ENCODE measurements at regions not wholly inside any gene's neighbourhood (a gene's known extent, or its start where the extent isn't known, plus 50 kb on each side); places are given as distances from the start of the nearest gene placed in this dataset.
A peak's percentile ranks its signal among the peaks of the same experiment; 100 is the strongest.

DNA sequence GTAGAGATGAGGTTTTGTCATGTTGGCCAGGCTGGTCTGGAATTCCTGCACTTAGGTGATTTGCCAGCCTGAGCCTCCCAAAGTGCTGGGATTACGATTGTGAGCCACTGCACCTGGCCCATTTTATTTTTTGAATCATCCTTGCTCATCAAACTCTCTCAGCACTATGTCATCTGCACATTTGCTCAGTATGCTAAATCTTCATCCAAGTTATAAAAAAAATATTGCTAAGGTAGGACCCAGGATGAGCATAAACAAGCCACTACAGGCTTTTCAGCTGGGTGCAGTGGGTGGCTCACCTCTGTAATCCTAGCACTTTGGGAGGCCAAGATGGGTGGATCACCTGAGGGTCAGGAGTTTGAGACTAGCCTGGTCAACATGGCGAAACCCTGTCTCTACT, 510.1 kb upstream of the LARGE1 start:
- DNase-seq (ENCODE audit: low read depth) = no peak

DNA sequence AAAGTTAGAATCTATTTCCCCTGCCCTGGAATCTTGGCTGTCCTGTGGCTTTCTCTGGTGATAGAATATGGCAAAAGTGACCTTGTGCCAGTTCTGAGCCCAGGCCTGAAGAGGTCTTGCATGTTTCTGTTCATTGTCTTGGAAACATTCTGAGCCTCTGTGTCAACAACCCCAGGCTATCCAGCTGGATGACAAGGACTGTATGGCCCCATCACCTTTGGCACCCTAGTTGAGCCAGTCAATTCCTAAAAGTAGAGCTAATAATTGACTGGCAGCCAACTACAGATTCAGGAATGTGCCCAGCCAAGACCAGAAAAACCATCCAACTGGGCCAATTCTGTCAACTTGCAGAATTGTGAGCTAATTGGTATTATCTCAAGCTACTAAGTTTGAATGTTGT, 514.1 kb upstream of the LARGE1 start:
- DNase-seq (ENCODE audit: low read depth) = no peak

DNA sequence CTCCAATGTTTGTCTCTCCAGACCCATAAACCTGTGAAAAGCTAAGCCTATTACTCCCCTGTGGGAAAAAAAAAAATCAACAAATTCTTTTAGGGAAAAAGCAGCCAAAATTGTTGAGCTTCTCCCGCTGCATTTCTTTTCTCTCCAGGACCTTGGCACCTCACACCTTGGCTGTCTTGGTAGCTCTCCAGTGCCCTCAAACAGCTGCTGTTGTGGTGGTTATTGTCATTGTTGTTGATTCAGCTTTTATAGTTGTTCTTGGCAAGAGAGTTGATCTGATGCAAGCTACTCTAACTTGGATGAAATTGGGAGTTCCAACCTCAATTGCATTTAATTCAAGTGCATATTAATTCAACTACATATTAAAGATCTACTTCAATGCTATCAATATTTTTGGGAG, 516.9 kb upstream of the LARGE1 start:
- no peak for DNase-seq (ENCODE audit: low read depth)

DNA sequence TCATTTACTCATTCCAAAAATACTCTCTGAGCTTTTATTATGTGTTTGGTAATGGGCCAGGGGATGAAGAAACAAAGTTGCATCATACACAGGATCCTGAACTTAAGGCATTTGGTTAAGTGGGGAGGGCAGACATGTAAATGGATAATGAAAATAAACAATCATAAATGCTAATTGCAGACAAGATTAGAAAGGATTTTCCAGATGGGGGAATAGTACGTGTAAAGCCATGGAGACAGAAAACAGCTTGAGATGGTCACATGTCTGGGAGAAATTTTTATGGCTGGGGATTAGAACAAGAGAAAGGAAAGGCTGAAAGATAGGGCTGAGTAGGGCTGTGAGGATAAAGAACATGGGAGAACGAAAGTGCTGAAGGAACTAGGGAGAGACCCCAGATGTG, 534.3 kb upstream of the LARGE1 start:
- DNase-seq (ENCODE audit: low read depth) = no peak

DNA sequence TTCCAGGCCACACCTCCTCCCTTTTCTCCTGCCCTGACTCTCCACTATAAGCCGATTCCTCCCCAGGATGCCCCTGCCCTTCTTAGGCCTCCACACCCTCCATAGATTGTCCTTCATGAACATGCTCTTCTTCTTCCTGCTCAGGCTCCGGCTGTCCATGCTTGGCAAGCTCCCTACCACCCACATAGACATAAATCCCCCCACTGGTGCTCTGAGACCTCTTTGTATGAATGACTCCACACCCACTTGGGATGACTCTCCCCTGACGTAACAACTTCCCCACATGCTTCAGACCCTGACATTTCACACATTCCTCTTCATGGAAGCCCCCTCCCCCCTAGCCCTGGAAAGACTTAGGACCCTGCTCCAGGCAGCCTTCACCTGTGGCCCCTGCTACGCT, 542.5 kb upstream of the LARGE1 start:
- no peak for DNase-seq (ENCODE audit: low read depth)

DNA sequence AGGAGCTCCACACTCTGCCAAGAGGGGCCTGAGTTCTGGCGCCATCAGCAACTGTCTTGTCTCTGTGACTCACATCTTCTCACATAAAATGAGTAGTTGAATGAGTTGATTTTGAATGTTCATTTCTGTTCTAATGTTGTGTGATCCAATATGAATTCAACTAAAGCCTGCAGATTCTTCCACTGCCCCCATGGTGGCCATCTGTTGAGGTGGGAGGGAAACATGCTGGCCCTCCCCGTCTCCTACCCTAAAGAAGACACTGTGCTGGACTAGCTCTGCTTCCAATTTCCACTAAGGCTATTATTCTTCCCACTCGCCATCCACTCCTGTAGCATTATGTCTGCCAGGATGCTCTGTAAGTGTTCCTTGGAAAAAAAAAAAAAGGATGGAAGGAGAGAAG, 555.6 kb upstream of the LARGE1 start:
- DNase-seq (ENCODE audit: low read depth) = no peak

DNA sequence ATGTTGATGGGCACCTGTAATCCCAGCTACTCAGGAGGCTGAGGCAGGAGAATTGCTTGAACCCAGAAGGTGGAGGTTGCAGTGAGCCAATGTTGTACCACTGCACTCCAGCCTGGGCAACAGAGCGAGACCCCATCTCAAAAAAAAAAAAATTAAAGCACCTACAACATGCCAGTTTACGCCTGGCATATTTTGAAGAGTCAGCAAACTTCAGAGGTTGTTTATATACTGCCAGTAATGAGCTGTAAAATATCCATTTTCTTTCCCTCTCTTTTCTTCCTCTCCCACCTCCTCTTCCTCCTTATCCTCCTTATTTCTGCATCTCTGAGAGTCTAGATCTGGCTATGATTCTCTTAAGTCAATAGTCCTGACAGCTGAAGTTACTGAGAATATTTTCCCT, 556.5 kb upstream of the LARGE1 start:
- DNase-seq (ENCODE audit: low read depth) = no peak

DNA sequence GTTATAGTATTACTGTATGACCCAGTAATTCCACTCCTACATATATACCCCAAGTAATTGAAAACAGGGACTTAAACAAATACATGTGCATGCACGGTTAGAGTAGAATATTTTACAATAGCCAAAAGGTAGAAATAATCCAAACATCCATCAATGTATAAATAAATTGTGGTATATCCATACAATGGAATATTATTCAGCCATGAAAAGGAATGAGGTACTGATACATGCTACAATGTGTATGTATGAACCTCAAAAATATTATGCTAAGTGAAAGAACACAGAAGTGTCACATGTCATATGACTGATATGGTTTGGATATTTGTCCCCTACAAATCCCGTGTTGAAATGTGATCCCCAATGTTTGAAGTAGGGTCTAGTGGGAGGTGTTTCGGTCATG, 560.8 kb upstream of the LARGE1 start:
- DNase-seq (ENCODE audit: low read depth) = no peak

DNA sequence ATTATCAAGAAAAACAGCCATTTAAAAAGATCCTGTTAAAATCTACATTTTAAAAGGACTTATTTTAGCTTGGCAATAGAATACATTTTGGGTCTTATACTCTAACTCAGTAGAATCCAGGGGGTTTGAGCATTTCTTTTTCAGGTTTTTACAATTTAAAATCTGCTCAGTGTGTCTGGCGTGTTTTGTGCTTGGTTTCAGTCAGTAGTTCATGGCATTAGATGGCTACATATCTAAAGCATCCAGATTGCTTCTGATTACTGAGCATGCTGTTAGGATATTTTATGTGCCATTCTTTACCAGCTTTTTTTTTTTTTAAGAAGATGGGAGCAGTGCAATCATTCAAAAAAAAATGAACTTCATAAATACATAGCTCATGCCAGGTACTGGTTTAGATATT, 566.1 kb upstream of the LARGE1 start:
- no peak for DNase-seq (ENCODE audit: low read depth)

DNA sequence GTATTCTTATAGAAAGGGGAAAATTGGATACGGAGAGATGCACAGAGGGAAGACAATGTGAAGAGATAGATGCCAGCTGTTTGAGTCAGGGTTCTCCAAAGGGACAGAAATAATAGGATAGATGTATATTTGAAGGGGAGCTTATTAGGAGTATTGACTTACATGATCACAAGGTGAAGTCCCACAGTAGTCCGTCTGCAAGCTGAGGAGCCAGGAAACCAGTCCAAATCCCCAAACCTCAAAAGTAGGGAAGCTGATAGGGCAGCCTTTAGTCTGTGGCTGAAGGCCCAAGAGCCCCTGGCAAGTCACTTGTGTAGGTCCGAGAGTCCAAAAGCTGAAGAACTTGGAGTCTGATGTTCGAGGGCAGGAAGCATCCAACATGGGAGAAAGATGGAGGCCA, 569.6 kb upstream of the LARGE1 start:
- no peak for DNase-seq (ENCODE audit: low read depth)

DNA sequence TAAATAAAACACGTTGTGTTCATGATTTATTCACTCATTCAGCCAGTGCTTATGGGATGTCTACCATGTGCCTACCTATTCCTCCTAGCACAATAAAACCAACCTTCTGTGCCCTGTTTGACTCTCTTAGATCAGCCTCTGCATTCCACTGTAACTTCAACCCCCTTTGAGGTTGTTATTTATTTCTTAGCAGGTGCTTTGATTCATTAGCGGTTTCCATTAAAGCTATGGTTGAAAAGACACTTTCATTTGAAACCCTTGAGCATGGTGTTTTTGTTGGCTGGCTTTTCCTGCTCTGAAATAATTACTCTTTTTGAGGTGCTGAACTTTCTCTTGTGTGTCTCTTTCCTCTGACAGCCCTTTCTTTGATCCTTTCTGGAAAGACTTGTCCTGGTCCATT, 570.6 kb upstream of the LARGE1 start:
- no peak for DNase-seq (ENCODE audit: low read depth)

DNA sequence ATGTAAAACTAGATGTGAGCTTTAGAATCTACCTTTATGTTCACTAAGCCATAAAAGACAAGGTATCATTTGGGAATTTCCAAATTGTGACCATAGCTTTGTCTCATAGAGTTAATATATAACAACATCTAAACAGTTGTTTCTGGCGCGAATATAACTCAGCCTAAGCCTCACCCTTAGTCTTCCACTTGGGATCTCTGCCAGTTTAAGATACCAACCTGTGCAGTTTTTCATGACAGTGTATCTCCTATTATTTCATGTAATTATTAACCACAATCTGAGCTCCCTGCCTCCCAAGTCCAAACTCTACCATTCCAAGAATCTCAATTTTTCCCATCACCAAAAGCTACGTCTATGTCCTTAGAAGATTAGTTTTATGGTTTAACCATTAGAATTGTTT, 572.5 kb upstream of the ISX start:
- DNase-seq (ENCODE audit: low read depth) = no peak

DNA sequence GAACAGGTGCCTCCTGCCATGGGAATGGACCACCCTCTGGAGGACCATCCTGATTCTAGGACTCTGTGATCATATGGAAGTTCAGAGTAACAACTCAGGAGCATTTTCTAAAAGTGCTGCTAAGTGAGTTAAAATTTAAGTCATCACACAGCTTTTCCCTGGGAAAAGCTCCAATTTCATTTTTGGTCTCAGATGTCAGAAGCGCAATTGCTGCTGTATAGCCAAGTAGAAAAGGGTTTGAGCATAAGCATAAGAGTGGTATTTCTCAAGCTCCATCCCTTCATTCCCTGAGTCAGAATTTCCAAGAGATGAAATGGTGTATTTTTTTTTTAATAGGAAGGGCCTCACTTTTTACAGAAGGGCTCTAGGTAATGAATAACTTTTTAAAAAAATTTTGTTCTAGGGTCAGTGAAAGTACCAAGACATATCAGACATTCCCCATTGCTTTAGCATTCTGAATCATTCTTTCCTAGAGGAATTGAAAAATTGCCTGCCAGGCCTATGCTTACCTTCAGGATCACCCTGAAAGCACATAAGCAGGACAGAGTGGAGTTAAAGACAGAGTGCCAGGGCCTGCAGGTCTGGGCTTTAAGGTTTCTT, 564.5 kb upstream of the ISX start:
- DNase-seq (ENCODE audit: low read depth) = no peak

DNA sequence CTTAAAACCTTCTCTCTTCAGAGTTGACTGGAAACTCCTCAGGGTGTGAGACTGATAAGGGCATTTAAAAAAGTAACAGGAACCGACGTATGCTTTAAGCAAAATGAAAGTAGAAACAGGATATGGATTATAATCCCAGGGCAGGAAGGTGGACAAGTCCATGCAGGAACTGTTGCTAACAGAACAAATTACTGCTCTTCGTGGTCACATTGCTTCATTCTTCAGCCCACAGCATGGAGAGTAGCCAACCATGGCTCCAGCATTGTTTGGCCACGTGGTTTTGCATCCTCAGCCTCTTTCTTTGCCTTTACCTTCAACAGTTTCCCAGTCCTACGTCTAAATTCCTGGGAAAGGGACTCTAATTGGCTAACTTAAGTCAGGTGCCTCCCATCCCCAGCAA, 563.1 kb upstream of the ISX start:
- no peak for DNase-seq (ENCODE audit: low read depth)

DNA sequence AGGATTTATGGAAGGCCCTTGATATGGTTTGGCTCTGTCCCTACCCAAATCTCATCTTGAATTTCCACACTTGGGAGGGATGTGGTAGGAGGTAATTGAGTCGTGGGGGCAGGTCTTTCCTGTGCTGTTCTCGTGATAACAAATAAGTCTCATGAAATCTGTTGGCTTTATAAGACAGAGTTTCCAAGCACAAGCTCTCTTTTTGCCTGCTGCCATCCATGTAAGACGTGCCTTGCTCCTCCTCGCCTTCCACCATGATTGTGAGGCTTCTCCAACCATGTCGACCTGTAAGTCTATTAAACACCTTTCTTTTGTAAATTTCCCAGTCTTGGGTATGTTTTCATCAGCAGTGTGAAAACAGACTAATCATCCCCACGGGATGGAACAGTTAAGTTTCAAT, 557.2 kb upstream of the ISX start:
- no peak for DNase-seq (ENCODE audit: low read depth)

DNA sequence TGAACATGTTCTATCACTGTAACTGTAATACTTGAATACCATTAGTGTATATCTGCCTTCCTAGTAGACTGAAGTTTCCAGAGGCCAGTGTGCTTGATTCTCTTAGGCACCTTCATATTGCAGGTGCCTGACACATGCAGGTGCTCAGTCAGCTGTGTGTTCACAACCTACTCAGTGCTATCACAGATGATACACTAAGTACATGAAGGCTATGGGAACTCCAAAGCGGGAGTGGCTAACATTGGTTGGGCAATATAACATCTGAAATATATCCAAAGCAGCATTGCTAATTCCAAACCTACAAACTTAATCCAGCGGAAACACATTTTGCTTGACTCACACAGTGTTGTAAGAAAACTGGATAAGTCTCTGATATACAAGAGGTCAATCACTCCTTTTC, 539.3 kb upstream of the ISX start:
- no peak for DNase-seq (ENCODE audit: low read depth)

DNA sequence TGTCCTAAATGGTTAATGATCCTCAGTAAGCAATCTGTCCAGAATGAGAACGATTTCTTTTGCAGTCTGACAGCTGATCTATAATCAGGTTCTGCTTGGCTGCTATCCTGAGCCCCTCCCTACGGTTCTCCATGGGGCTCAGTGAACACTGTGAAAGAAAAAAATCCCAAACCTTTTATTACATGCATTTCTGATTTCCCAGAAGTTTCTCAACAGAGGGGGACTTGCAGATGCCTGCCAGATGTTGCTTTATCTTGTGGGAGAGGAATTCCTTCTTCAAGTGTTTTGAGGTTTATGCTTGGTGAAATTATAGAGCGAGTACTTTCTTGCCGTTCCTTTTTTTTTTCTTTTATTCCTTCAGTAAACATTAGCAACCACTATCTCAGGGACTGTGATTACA, 531.9 kb upstream of the ISX start:
- DNase-seq (ENCODE audit: low read depth) = no peak

DNA sequence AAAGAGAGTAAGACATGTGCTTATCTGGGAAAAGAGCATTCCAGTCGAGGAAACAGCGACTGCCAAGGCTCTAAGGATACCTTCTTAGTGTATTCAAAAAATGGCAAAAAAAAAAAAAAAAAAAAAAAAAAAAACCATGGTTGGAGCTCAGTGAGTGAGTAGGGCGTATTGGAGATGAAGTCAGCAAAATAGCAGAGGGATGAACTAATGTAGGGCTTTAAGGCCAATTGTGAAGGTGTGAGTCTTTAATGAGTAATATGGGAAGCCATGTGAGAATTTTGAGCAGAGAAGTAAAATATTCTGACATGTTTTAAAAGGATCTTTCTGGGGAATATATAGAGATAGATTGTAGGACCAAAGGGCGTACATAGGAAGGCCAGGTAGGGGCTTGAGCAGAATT, 498.6 kb upstream of the ISX start:
- no peak for DNase-seq (ENCODE audit: low read depth)

DNA sequence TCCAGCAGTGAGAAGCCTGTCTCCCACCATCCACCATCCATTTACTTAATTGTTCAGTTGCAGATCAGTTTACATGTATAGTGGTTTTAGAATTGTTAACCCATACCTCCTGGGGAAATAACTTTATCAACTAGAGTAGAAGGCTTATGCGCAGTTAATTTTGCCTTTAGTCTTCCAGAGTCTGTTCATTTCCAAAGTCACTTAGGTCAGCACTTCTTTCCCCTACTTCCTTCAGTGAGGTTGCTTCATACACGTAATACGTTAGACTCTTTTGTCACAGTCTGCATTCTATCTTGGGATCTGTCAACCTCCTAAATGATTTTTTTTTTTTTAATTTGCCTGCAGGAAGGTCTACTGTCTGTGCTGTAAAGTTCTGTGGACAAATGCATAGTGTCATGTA, 495.6 kb upstream of the ISX start:
- no peak for DNase-seq (ENCODE audit: low read depth)

DNA sequence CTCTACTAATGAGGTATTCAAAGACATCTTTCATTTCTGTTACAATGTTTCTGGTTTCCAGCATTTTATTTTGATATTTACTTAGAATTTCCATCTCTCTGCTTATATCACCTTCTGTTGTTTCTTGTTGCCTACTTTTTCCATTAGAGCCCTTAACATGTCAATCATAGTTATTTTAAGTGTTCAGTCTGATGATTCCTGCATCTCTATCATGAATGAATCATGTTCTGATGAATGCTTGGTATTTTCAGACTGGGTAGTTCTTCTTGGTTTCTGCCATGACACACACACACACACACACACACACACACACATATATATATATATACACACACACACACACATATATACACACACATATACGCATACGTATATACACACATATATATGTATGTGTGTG, 486.4 kb upstream of the ISX start:
- no peak for DNase-seq (ENCODE audit: low read depth)

DNA sequence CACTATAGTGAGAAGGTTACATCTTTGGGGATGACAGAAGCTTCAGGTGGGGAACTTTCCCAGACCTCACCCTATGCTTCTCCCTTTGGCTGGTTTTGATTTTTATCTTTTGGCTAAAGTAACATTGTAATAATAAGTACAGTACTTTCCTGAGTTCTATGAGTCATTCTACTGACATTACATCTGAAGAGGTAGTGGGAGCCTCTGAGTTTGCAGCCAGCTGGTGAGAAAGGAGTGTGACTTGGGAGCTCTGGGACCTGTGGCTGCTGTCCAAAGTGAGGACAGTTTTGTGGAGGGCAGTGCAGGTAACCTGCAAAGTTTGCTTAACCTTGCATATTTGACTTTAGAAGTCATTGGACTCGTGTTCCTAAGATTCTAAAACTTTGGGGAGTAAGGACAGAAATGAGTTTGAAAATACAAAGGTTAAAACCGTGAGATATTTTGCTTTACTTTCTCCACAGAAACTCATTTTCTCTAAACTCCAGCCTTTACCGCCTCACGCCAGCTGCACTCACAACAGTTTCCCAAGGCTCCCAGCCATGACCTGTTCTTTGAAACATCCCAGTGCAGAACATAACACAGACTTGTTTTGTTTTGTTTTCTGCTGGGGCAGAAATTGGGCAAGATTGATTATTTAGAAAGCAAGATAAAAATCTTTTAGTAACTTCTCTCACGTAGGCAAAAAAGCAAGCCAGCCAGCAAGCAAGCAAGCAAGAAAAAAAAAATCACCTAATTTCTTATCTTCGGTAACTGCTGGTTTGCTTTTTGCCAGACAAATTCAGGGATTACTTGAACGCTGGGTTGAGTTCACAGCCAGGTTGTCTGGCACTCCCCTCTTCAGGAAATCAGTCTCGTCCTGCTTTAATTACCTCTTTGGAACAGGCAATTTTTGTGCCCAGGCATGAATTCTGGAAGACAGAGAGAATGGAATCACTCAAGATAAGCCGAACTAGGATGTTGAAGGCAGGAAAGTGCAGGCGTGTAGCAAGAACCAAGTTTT, 478.3 kb upstream of the ISX start:
- no peak for DNase-seq (ENCODE audit: low read depth)

DNA sequence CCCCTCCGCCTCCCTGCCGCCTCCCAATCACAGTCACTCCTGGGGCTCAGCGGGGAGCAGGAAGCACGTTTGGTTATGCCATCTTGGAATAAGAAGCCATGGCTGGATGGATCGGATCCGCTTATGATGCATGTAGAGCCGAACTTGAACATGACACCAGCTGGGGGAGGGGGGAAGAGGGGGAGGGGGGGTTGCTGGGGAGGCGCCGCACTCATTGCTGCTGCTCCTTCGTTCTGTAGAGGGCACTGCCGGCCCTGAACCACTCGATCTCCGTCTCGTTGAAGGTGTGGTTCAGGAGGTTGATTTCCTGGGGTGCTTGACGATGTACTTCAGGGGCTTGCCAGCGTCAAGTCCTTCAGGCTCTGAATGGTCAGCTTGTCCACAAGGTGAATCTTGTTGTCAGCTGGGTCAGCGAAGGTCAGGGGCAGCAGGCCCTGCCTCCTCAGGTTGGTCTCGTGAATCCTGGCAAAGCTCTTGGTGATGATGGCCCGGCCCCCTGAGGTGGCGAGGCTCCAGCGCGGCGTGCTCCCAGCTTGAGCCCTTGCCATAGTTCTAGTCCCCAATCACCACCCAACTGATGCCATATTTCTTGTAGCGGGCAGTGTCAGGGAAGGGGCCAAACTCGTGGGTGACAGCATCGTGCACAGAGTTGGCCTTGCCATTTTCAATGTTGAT, 476.9 kb upstream of the ISX start:
- DNase-seq (ENCODE audit: low read depth) = peak; percentile 0

DNA sequence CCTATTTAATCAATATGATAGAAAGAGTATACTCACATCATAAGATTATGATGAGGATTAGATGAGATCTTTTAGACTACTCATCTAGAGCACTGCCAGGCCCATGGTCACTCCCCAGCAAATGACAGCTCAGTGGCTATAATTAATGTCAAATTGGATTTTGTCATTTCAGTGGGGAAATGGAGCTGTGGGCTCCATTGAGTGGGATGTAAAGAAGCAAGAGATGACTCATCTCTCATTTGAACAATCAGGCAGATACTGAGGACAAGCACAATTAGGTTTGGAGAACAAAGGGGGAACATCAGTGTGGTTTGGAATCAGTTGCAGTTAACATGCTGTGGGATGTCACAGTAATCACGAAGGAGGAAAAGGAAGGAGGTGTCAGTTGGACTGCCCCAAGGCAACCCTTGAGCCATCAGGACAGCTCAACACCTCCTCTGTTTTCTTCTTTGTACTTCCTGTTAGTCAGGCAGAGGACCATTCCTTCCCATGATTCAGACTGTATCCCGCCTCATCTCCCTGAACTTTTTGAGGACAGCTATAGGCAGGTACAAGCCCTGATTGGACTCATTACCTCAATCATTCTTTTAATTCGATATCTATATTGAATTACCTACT, 473.7 kb upstream of the ISX start:
- no peak for DNase-seq (ENCODE audit: low read depth)
